ENCODE measurements at regions not wholly inside any gene's neighbourhood (a gene's known extent, or its start where the extent isn't known, plus 50 kb on each side); places are given as distances from the start of the nearest gene placed in this dataset.

- H3K14ac ChIP-seq (replicated peaks; ENCODE audit: low read depth, low read length) = no peak overlapping the region
- no peak overlapping the region for H2AFZ ChIP-seq (replicated peaks; ENCODE audit: low read length, poor library complexity)
- no peak for DNase-seq
- no peaks in the 10 kb centered on the region for H3K4me1 ChIP-seq (ENCODE audit: control insufficient read depth, insufficient read depth, low read length)
- no peaks in the 10 kb centered on the region for H4K20me1 ChIP-seq (ENCODE audit: insufficient read depth, low read length)
- no peak overlapping the region for H3K23ac ChIP-seq (ENCODE audit: low read depth, low read length)
- H2BK20ac ChIP-seq (ENCODE audit: low read depth, low read length) = no peak overlapping the region
- ChIA-PET CTCF (interaction anchor here (1.3 kb wide), 1 partner anchor 26 kb away, joined by 4 read pairs; no protein-coding TSS in a partner anchor), POLR2A (ENCODE audit: unreplicated experiment) (no interaction called here)
- no peak overlapping the region for H4K8ac ChIP-seq (ENCODE audit: low read depth in 2 of 2, low read length in 2 of 2)
- TF ChIP-seq, protein P1, sequence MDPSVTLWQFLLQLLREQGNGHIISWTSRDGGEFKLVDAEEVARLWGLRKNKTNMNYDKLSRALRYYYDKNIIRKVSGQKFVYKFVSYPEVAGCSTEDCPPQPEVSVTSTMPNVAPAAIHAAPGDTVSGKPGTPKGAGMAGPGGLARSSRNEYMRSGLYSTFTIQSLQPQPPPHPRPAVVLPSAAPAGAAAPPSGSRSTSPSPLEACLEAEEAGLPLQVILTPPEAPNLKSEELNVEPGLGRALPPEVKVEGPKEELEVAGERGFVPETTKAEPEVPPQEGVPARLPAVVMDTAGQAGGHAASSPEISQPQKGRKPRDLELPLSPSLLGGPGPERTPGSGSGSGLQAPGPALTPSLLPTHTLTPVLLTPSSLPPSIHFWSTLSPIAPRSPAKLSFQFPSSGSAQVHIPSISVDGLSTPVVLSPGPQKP (IDR thresholded peaks at IDR 0.05; ENCODE audit: borderline replicate concordance, low read depth, low read length) = no peak
- TF ChIP-seq, protein P2, sequence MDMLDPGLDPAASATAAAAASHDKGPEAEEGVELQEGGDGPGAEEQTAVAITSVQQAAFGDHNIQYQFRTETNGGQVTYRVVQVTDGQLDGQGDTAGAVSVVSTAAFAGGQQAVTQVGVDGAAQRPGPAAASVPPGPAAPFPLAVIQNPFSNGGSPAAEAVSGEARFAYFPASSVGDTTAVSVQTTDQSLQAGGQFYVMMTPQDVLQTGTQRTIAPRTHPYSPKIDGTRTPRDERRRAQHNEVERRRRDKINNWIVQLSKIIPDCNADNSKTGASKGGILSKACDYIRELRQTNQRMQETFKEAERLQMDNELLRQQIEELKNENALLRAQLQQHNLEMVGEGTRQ (IDR thresholded peaks at IDR 0.05; ENCODE audit: low read depth, low read length) = no peak
- no peak for TF ChIP-seq RAD21 (IDR thresholded peaks at IDR 0.05; ENCODE audit: low read length)
- no peak for TF ChIP-seq MAFK (IDR thresholded peaks at IDR 0.05; ENCODE audit: low read depth, low read length)
- TF ChIP-seq BHLHE40 (IDR thresholded peaks at IDR 0.05; ENCODE audit: low read depth, low read length) = no peak
- no peak for TF ChIP-seq CTCF (conservative IDR thresholded peaks at IDR 0.05; ENCODE audit: low read depth, low read length)
- TF ChIP-seq CEBPB (IDR thresholded peaks at IDR 0.05; ENCODE audit: low read depth, low read length) = no peak
- no peak for TF ChIP-seq RCOR1 (IDR thresholded peaks at IDR 0.05; ENCODE audit: insufficient replicate concordance, low read length)
- no peak for TF ChIP-seq MXI1 (IDR thresholded peaks at IDR 0.05; ENCODE audit: borderline replicate concordance, low read depth, low read length)
- TF ChIP-seq SMC3 (IDR thresholded peaks at IDR 0.05; ENCODE audit: low read depth, low read length) = no peak
- TF ChIP-seq POLR2A (IDR thresholded peaks at IDR 0.05; ENCODE audit: low read depth, low read length) = no peak
- TF ChIP-seq RFX5 (IDR thresholded peaks at IDR 0.05; ENCODE audit: low read depth, low read length) = no peak
- no peaks in the 10 kb centered on the region for H3K9me1 ChIP-seq (ENCODE audit: insufficient read depth, low read length)
- H3K56ac ChIP-seq (ENCODE audit: extremely low read depth, insufficient read depth, low read length) = no peak overlapping the region
- no peak overlapping the region for H3K4ac ChIP-seq (ENCODE audit: low read depth, low read length)
- no peak overlapping the region for H3K27ac ChIP-seq (ENCODE audit: insufficient read depth, low read length)
- no peaks in the 10 kb centered on the region for H3K9me3 ChIP-seq (ENCODE audit: control insufficient read depth, insufficient read depth, low read length)
- H3K4me3 ChIP-seq (ENCODE audit: insufficient read depth, low read depth, low read length) = no peak overlapping the region
- H2AK5ac ChIP-seq (ENCODE audit: low read depth, low read length) = no peak overlapping the region
- no peak overlapping the region for H2BK120ac ChIP-seq (ENCODE audit: low read depth, low read length)
- no peak overlapping the region for H3K18ac ChIP-seq (ENCODE audit: low read depth, low read length)
- dilution Hi-C loops (cut with HindIII; ENCODE audit: low sequenced_read_pairs, unreplicated experiment) = no loop called here
- H3K27me3 ChIP-seq (ENCODE audit: control insufficient read depth, insufficient read depth, low read length) = peaks cover 3% of the 10 kb centered on the region; the same call in 1 of the 2 replicates
- no peak overlapping the region for H2AK9ac ChIP-seq (replicated peaks; ENCODE audit: low read depth, low read length, poor library complexity)
- no peak overlapping the region for H4K5ac ChIP-seq (ENCODE audit: low read depth, low read length)
- no peak overlapping the region for H2BK5ac ChIP-seq (ENCODE audit: low read depth, low read length, poor library complexity, severe bottlenecking)
- ATAC-seq (ENCODE audit: low read depth) = no peak
- no peak overlapping the region for H4K91ac ChIP-seq (ENCODE audit: insufficient read depth, low read depth, low read length)
- H3K36me3 ChIP-seq (ENCODE audit: control insufficient read depth, insufficient read depth, low read length) = no peaks in the 10 kb centered on the region
- intact Hi-C loops (cut with micrococcal nuclease) = no loop called here
- no peaks in the 10 kb centered on the region for H3K79me1 ChIP-seq (ENCODE audit: low read depth in 1 of 2, low read length in 2 of 2)
- no peak overlapping the region for H2BK15ac ChIP-seq (ENCODE audit: low read depth, low read length)
- H3K4me2 ChIP-seq (ENCODE audit: low read depth, low read length) = no peak overlapping the region
- BruUV-seq (replicated peaks) = no TSS peak
- no peak overlapping the region for H3K9ac ChIP-seq (ENCODE audit: low read depth, low read length)
- in situ Hi-C loops (cut with MboI; ENCODE audit: low sequenced_read_pairs) = no loop called here
These were observed 225.3 kb upstream of the RHOBTB1 start for GRCh38 chr10:61169294-61169693.
